Keratinocyte (primary cell): ENCODE measurements at regions not wholly inside any gene's neighbourhood (a gene's known extent, or its start where the extent isn't known, plus 50 kb on each side); places are given as distances from the start of the nearest gene placed in this dataset.

Experiments
- DNase-seq: peaks from one replicate; pipeline ENCODE4 v3.0.0-alpha.2; 2011; ENCODE audit warnings: low read depth, missing footprints, low spot score
- FAIRE-seq: peaks from 2 replicates; lab custom pipeline; 2011; peaks lifted over from hg19 to GRCh38; lab: Jason Lieb, UNC
- H2AFZ ChIP-seq: 2 replicates; pipeline ENCODE4 v1.6.0; 2012; ENCODE audit warnings: low read length, control low read depth, inconsistent platforms; ENCODE audit not compliant: control insufficient read depth
- H3K27ac ChIP-seq: 2 replicates; pipeline ENCODE4 v1.5.1; 2011; ENCODE audit warnings: low read length; ENCODE audit not compliant: control insufficient read depth, insufficient read depth
- H3K27me3 ChIP-seq: 3 replicates; pipeline ENCODE4 v1.6.0; 2011; ENCODE audit warnings: low read length; ENCODE audit not compliant: control insufficient read depth, insufficient read depth; ENCODE audit errors: extremely low read depth
- H3K36me3 ChIP-seq, 2 experiments: 2 replicates in 1 of 2; 3 replicates in 1 of 2; pipeline ENCODE4 v1.5.1; 2011; ENCODE audit warnings: low read length in 2 of 2, mild to moderate bottlenecking in 1 of 2; ENCODE audit not compliant: control insufficient read depth in 2 of 2, insufficient read depth in 2 of 2; ENCODE audit errors: extremely low read depth in 1 of 2
- H3K4me1 ChIP-seq: 3 replicates; pipeline ENCODE4 v1.5.1; 2011; ENCODE audit warnings: low read length; ENCODE audit not compliant: control insufficient read depth, insufficient read depth; ENCODE audit errors: extremely low read depth
- H3K4me2 ChIP-seq: 3 replicates; pipeline ENCODE4 v1.6.0; 2011; ENCODE audit warnings: low read depth, low read length; ENCODE audit not compliant: control insufficient read depth, insufficient read depth; ENCODE audit errors: extremely low read depth
- H3K4me3 ChIP-seq, 3 experiments: fragments of 200-600 bp in 1 of 3; sonication (generic) in 1 of 3; 2 replicates in 2 of 3; 3 replicates in 1 of 3; pipeline ENCODE4 v1.5.1; 2011 to 2016; ENCODE audit warnings: low read length in 3 of 3, mild to moderate bottlenecking in 3 of 3, control low read depth in 2 of 3, inconsistent platforms in 1 of 3, low read depth in 1 of 3, mixed read lengths in 1 of 3, mixed run types in 1 of 3, moderate library complexity in 1 of 3; ENCODE audit not compliant: control insufficient read depth in 2 of 3, insufficient read depth in 2 of 3; ENCODE audit errors: extremely low read depth in 1 of 3
- H3K79me2 ChIP-seq: 2 replicates; pipeline ENCODE4 v1.6.0; 2012; ENCODE audit warnings: low read length; ENCODE audit not compliant: control insufficient read depth, insufficient read depth
- H3K9ac ChIP-seq: 3 replicates; pipeline ENCODE4 v1.6.0; 2011; ENCODE audit warnings: low read length; ENCODE audit not compliant: control insufficient read depth, insufficient read depth; ENCODE audit errors: extremely low read depth
- H3K9me1 ChIP-seq: 3 replicates; pipeline ENCODE4 v1.6.0; 2011; ENCODE audit warnings: low read length; ENCODE audit not compliant: control insufficient read depth, insufficient read depth; ENCODE audit errors: extremely low read depth
- H3K9me3 ChIP-seq: 2 replicates; pipeline ENCODE4 v1.5.1; 2012; ENCODE audit warnings: low read depth, low read length; ENCODE audit not compliant: control insufficient read depth
- H4K20me1 ChIP-seq: 3 replicates; pipeline ENCODE4 v1.6.0; 2011; ENCODE audit warnings: low read length; ENCODE audit not compliant: control insufficient read depth, insufficient read depth; ENCODE audit errors: extremely low read depth
- EZH2 ChIP-seq: IDR thresholded peaks from one replicate; pipeline ENCODE4 v1.6.1; 2012; ENCODE audit warnings: inconsistent platforms, mild to moderate bottlenecking, low read length, moderate library complexity
- dilution Hi-C: fragments of 300-500 bp; cut with MboI; formaldehyde crosslinking; loops from one replicate; pipeline ENCODE4 v1.7.0; 2020; ENCODE audit warnings: low sequenced_read_pairs; ENCODE audit not compliant: extremely low pct_ligation_motif_present
- TF ChIP-seq, protein P1 (sequence below), 3 experiments: IDR thresholded peaks in 1 of 3; conservative IDR thresholded peaks in 1 of 3; optimal IDR thresholded peaks in 1 of 3; 2 replicates in 2 of 3; 3 replicates in 1 of 3; pipeline versions ENCODE3 to v1.5.1; 2011; ENCODE audit warnings: low read length in 3 of 3, mild to moderate bottlenecking in 3 of 3, moderate library complexity in 2 of 3, control low read depth in 1 of 3, inconsistent platforms in 1 of 3; ENCODE audit not compliant: insufficient read depth in 2 of 3; ENCODE audit errors: extremely low read depth in 1 of 3

DNA sequence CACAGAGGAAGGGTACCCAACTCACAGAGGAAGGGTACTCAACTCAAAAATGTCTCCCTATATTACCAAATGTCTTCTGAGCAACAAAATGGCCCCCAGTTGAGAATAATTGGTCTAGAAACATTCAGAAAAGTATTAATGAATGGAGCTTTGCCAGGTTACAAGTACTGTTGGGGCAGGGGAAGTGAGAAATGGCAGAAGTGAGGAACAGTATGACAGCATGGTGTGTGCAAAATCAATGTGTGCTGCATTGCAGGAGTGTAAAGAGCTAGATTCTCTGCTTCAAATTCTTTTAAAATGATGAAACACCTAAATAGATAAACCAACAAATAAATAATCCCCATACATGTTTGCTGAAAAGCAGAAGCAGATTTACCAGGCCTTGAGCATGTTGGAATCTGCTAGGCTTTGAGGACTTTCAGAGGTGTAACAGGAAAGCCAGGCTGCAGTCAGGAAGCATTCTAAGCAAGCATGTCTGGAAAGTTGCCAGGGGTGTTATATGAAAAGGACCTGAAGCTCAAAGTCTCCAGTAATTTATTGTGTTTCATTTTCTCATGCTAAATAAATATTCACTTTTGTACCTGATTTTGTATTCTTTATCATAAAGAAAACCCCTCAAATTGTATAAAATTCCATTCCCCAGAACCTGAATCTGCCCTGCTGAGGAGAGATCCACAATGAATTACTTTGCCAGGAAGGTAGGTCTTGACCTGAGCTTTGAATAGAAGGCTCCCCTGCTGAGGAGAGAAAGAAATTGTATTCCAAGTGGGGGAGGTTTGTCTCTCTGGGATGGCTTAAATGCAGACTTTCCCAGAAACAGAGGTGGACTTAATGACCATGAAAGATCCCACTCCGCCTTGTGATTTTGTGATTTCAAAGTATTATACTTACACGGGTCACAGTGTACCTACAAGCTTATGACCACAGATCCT lies 265.0 kb upstream of the MARCKS start:
- FAIRE-seq (peak; percentile 46), DNase-seq (no peak)
- H3K27ac ChIP-seq = no peak overlapping the region
- H3K4me3 ChIP-seq = no peak overlapping the region
- no peak overlapping the region for H3K4me2 ChIP-seq
- H3K9ac ChIP-seq = no peak overlapping the region
- H3K4me1 ChIP-seq = no peaks in the 10 kb centered on the region
- H4K20me1 ChIP-seq = no peaks in the 10 kb centered on the region
- no peaks in the 10 kb centered on the region for H3K9me1 ChIP-seq
- no peaks in the 10 kb centered on the region for H3K9me3 ChIP-seq
- no peak overlapping the region for H2AFZ ChIP-seq
- H3K27me3 ChIP-seq = no peaks in the 10 kb centered on the region
- no peak for TF ChIP-seq EZH2
- TF ChIP-seq, protein P1, sequence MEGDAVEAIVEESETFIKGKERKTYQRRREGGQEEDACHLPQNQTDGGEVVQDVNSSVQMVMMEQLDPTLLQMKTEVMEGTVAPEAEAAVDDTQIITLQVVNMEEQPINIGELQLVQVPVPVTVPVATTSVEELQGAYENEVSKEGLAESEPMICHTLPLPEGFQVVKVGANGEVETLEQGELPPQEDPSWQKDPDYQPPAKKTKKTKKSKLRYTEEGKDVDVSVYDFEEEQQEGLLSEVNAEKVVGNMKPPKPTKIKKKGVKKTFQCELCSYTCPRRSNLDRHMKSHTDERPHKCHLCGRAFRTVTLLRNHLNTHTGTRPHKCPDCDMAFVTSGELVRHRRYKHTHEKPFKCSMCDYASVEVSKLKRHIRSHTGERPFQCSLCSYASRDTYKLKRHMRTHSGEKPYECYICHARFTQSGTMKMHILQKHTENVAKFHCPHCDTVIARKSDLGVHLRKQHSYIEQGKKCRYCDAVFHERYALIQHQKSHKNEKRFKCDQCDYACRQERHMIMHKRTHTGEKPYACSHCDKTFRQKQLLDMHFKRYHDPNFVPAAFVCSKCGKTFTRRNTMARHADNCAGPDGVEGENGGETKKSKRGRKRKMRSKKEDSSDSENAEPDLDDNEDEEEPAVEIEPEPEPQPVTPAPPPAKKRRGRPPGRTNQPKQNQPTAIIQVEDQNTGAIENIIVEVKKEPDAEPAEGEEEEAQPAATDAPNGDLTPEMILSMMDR (optimal IDR thresholded peaks at IDR 0.05 in 1 of 3, IDR thresholded peaks at IDR 0.05 in 1 of 3, conservative IDR thresholded peaks at IDR 0.05 in 1 of 3; ENCODE audit: extremely low read depth in 1 of 3, insufficient read depth in 2 of 3, low read length in 3 of 3) = no peak
- H3K36me3 ChIP-seq = no peaks in the 10 kb centered on the region
- dilution Hi-C loops = no loop called here
- no peaks in the 10 kb centered on the region for H3K79me2 ChIP-seq

DNA sequence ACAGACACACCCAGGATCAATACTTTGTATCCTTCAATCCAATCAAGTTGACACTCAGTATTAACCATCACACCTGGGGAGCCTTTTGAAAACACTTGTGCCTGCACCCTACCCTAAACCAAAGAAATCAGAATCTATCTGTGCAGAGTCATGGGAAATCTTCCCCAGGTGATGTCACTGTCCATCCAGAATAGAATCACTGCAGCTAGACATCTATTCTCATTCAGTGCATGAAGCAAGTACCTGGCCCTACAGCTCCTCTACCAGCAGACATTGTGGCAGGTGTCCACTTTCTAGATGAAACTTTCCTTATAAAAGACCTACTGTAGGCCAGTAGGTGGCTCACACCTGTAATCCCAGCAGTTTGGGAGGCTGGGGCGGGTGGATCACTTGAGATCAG lies 262.4 kb upstream of the MARCKS start:
- dilution Hi-C loops = no loop called here
- Histone ChIP-seq H3K36me3 (no peaks in the 10 kb centered on the region), H4K20me1 (no peaks in the 10 kb centered on the region), H3K4me2 (no peak overlapping the region), H3K4me3 (no peak overlapping the region), H3K9ac (no peak overlapping the region), H3K9me1 (no peaks in the 10 kb centered on the region), H3K27ac (no peak overlapping the region), H3K4me1 (no peaks in the 10 kb centered on the region), H3K79me2 (no peaks in the 10 kb centered on the region), H3K9me3 (no peaks in the 10 kb centered on the region), H2AFZ (no peak overlapping the region), H3K27me3 (no peaks in the 10 kb centered on the region)
- TF ChIP-seq, protein P1 (optimal IDR thresholded peaks at IDR 0.05 in 1 of 3, IDR thresholded peaks at IDR 0.05 in 1 of 3, conservative IDR thresholded peaks at IDR 0.05 in 1 of 3; ENCODE audit: extremely low read depth in 1 of 3, insufficient read depth in 2 of 3, low read length in 3 of 3) = no peak
- no peak for TF ChIP-seq EZH2
- FAIRE-seq (no peak), DNase-seq (no peak)
